ENCODE measurements at regions not wholly inside any gene's neighbourhood (a gene's known extent, or its start where the extent isn't known, plus 50 kb on each side); places are given as distances from the start of the nearest gene placed in this dataset.

DNA sequence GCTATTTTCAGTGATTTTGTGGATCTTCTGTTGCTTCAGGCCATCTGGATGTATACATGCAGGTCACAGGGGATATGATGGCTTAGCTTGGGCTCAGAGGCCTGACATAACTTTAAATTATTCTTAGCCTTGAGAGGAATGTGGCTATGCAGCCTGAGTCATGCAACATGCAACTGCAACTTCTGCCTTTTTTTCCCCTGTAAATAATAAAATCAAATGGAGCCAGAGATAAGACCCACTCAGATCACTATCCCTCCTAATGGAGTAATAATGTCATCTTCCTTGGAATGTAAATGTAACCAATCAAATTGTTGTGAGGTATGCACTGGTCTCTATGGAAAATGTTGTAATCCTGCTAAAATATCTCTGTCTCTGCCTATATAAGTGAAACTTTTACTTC lies 54.9 kb downstream of the MAGEB17 start:
- Histone ChIP-seq H3K4me1 (replicated peaks in 1 of 2) (no peaks in the 10 kb centered on the region), H3K4me3 (no peak overlapping the region), H3K27ac (no peak overlapping the region)
- ATAC-seq (replicated peaks in 6 of 8): peak in 2 of 8 experiments; percentile 34 to 62
- in situ Hi-C loops (cut with MboI; ENCODE audit: low pct_unique_long_range_greater_than_20kb in 2 of 9, low sequenced_read_pairs in 9 of 9, unreplicated experiment in 9 of 9): no loop called here

DNA sequence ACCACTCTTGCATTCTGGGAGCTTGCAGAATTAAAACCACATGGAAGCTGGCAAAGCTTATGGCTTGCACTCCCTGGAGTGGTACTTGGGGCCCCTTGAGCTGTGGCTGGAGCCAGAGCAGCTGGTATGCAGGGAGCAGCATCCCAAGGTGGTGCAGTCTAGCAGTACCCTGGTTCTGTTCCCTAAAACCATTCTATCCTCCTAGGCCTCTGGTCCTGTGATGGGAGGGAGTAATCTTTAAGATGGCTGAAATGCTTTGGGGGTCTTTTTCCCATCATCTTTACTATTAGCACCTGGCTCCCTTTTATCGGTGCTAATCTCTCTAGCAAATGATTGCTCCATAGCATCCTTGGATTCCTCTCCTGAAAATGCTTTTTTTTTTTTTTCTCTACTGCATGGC lies 56.1 kb downstream of the MAGEB17 start:
- Histone ChIP-seq H3K4me1 (replicated peaks in 1 of 2) (no peaks in the 10 kb centered on the region), H3K4me3 (no peak overlapping the region), H3K27ac (no peak overlapping the region)
- WGBS, 10 experiments: 75 to 100% (median 84%) methylated on average over 1 of the region's 1 CpG; no CpG with 5 or more reads in 6 of the 10 experiments
- no peak for ATAC-seq (replicated peaks in 6 of 8)
- in situ Hi-C loops (cut with MboI; ENCODE audit: low pct_unique_long_range_greater_than_20kb in 2 of 9, low sequenced_read_pairs in 9 of 9, unreplicated experiment in 9 of 9): no loop called here

DNA sequence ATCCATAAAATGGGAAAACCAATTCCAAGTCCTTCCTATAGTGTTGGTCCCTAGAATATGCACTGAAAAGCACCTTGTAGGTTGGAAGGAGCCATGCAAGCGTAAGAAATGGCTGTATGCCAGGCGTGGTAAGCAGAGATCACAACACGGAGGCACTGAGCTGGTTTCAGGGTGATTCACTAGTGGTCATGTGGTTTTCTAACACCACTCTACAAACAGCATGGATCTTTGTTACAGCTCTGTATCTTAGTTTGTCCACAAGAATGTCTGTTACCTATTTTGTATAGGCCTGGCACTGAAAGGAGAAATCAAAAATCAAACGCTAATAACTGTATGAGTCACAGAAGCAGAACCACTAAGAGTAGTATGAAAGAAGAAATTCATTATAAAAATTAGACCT lies 71.9 kb downstream of the MAGEB17 start:
- Histone ChIP-seq H3K27ac (no peak overlapping the region), H3K4me1 (replicated peaks in 1 of 2) (no peaks in the 10 kb centered on the region), H3K4me3 (no peak overlapping the region)
- ATAC-seq (replicated peaks in 6 of 8): peak in 2 of 8 experiments; percentile 21 to 41
- in situ Hi-C loops (cut with MboI; ENCODE audit: low pct_unique_long_range_greater_than_20kb in 2 of 9, low sequenced_read_pairs in 9 of 9, unreplicated experiment in 9 of 9): no loop called here
- 57 to 100% (median 89%) methylated on average over 1 to 4 of the region's 4 CpGs; no CpG with 5 or more reads in 7 of the 10 experiments for WGBS, 10 experiments

DNA sequence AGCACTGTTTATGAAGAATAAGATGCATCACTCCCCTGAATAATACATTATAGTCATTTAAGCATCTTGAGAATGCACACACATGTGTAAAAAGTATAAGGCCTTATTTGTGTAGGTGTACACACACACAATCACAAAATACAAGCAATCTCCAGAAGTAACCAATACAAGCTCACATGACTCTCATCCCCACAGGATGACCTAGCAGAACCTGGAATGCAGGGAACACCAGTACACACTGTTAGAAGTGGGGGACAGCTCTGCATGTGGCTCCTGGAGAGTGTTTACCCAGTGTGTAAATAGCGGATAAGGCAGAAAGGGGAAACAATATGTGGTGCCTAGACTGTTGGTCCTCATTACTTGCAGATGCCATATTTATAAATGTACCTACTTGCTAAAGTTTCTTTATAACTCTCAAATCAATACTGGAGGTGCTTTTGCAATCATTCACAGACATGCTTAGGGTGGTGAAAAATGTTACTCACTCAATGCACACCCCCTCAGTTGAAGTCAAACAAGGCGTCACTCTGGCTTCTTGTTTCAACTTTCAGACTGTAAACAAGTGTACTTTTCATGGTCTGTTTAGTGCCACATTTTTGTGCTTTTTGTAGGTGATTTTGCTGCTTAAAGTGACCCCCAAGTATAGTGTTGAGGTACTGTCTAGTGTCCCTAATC lies 73.1 kb downstream of the MAGEB17 start:
- in situ Hi-C loops (cut with MboI; ENCODE audit: low pct_unique_long_range_greater_than_20kb in 2 of 9, low sequenced_read_pairs in 9 of 9, unreplicated experiment in 9 of 9): no loop called here
- Histone ChIP-seq H3K27ac (no peak overlapping the region), H3K4me1 (replicated peaks in 1 of 2) (no peaks in the 10 kb centered on the region), H3K4me3 (no peak overlapping the region)
- peak in 2 of 8 experiments; percentile 21 to 48 for ATAC-seq (replicated peaks in 6 of 8)
- 40 to 100% methylated on average over 1 to 2 of the region's 2 CpGs; no CpG with 5 or more reads in 8 of the 10 experiments for WGBS, 10 experiments

DNA sequence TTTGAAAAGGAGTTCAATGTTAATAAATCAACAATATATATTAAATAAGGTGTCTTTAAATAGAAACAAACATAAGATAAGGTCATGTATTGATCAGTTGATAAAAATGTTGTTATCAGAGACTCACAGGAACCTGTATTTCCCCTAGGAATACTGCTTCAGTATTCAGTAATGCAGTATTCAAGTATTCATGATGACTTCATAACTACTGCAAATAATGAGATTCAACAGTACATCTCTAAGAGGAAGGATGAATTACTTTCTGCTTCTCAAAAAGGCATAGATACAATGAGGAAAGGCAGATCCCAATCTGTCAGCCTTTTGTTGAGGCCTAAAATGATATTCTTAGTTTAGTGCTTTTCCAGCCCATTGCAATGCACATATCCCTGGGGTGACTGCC lies 73.7 kb downstream of the MAGEB17 start:
- no peak overlapping the region for H3K4me3 ChIP-seq
- H3K4me1 ChIP-seq (replicated peaks in 1 of 2): no peaks in the 10 kb centered on the region
- H3K27ac ChIP-seq: no peak overlapping the region
- ATAC-seq (replicated peaks in 6 of 8): peak in 3 of 8 experiments; percentile 42 to 65 (median 57)
- in situ Hi-C loops (cut with MboI; ENCODE audit: low pct_unique_long_range_greater_than_20kb in 2 of 9, low sequenced_read_pairs in 9 of 9, unreplicated experiment in 9 of 9): no loop called here

DNA sequence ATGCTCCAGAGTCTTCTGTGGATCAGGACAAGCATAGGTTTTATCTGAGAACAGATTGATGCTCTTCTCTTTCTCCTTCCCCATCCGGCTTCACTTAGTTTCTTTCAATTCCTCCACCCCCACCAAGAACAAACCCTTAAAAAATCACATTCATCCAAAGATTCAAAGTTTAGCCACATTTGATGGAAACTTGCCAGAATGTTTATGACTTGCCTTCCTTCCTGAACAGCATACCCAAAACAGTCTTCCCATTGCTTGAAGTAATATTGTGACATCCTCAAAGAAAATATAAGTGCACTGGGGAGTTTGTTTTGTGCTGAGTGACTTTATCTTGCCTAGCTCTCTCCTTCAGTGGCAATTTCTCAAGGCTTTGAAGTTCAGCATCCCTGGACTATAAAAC lies 83.0 kb downstream of the MAGEB17 start:
- H3K27ac ChIP-seq: no peak overlapping the region
- WGBS, 10 experiments: 0 to 100% methylated on average over 1 of the region's 1 CpG; no CpG with 5 or more reads in 8 of the 10 experiments
- H3K4me3 ChIP-seq: no peak overlapping the region
- in situ Hi-C loops (cut with MboI; ENCODE audit: low pct_unique_long_range_greater_than_20kb in 2 of 9, low sequenced_read_pairs in 9 of 9, unreplicated experiment in 9 of 9): no loop called here
- ATAC-seq (replicated peaks in 6 of 8): no peak
- no peaks in the 10 kb centered on the region for H3K4me1 ChIP-seq (replicated peaks in 1 of 2)

DNA sequence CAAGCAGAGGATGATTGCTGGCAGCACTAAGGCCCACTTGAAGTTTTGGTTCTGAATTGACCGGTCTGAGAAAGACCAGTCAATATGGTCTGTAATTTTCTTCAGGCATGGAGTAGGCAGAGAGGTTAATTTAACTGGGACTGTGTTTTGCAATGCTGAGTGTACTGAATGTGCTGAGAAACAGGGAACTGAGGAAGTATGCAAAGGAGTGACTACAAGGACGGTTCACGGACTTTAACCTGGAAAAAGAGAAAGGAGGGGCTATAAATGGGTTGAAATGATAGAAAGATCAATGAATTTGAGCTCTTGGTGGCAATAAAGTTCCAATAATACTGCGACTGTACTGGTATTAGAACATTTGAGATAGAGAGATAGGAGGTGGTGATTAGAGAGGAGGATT lies 84.5 kb downstream of the MAGEB17 start:
- in situ Hi-C loops (cut with MboI; ENCODE audit: low pct_unique_long_range_greater_than_20kb in 2 of 9, low sequenced_read_pairs in 9 of 9, unreplicated experiment in 9 of 9): no loop called here
- Histone ChIP-seq H3K4me3 (no peak overlapping the region), H3K27ac (no peak overlapping the region), H3K4me1 (replicated peaks in 1 of 2) (no peaks in the 10 kb centered on the region)
- WGBS, 10 experiments: 0 to 90% (median 80%) methylated on average over 1 to 4 of the region's 4 CpGs; no CpG with 5 or more reads in 4 of the 10 experiments
- no peak for ATAC-seq (replicated peaks in 6 of 8)

DNA sequence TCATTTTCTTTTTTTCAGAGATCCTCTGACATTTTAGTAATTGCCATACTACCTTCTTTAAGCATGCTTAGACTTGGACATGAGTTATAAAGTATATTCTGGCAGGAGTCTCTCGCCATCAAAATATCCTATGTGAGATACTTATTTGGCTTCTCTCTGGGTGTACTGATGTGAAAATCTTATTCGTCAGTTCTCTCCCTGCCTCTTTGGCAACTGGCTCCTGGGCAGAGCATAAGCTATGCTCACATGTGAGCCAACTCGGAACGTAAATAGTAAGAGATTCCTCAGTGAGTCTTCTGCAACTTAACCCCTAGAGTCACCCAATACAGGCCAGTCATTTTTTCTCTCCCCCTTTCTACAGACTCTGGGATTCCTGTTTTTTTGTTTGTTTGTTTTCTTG lies 91.6 kb downstream of the MAGEB17 start:
- Histone ChIP-seq H3K27ac (no peak overlapping the region), H3K4me1 (replicated peaks in 1 of 2) (no peaks in the 10 kb centered on the region), H3K4me3 (no peak overlapping the region)
- 67 to 100% (median 69%) methylated on average over 1 to 4 of the region's 4 CpGs; no CpG with 5 or more reads in 7 of the 10 experiments for WGBS, 10 experiments
- ATAC-seq (replicated peaks in 6 of 8): peak in 1 of 8 experiments; percentile 36
- in situ Hi-C loops (cut with MboI; ENCODE audit: low pct_unique_long_range_greater_than_20kb in 2 of 9, low sequenced_read_pairs in 9 of 9, unreplicated experiment in 9 of 9): no loop called here

DNA sequence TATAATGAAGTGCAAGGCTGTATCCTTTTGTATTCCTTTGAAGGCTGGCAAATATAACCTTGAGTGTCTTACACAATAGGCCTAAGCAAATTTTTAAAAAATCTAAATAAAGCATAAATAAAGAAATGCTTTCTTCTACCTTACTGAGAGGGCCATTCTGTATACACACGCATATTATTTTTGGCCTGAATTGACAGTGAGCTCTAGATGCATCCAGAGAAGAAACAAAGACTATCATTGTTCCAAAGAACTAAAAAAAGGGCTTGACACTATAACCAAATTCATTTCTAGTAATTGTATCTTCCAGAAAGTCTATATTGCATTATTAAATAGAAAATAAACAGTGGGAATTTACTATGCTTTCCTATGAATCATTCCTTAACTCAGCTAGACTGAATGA lies 100.2 kb downstream of the MAGEB17 start:
- no peak for ATAC-seq (replicated peaks in 6 of 8)
- no peak overlapping the region for H3K4me3 ChIP-seq
- H3K4me1 ChIP-seq (replicated peaks in 1 of 2): no peaks in the 10 kb centered on the region
- WGBS, 10 experiments: 75 to 100% (median 100%) methylated on average over 1 of the region's 1 CpG; no CpG with 5 or more reads in 3 of the 10 experiments
- H3K27ac ChIP-seq: no peak overlapping the region
- in situ Hi-C loops (cut with MboI; ENCODE audit: low pct_unique_long_range_greater_than_20kb in 2 of 9, low sequenced_read_pairs in 9 of 9, unreplicated experiment in 9 of 9): no loop called here

DNA sequence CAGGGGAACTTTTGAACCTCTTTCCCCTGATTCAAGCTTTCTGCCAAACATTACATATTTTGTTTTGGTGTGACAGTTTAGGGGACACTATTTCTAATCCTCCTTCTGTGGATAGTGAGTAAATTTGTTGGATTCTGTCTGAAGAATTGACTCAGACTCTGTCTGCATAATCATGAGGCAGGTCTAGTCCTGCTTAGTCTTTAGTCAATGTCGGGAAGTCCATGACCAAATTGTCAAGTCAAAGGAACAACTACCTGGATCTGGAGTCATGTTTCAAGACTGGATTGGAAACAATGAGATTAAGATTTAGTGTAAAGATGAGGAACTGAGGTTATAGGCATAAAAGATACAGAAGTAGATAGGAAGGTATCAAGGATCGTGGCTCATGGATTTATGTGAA lies 100.9 kb downstream of the MAGEB17 start:
- ATAC-seq (replicated peaks in 6 of 8): no peak
- Histone ChIP-seq H3K27ac (no peak overlapping the region), H3K4me1 (replicated peaks in 1 of 2) (no peaks in the 10 kb centered on the region), H3K4me3 (no peak overlapping the region)
- 20 to 100% (median 80%) methylated on average over 1 to 2 of the region's 2 CpGs; no CpG with 5 or more reads in 3 of the 10 experiments for WGBS, 10 experiments
- in situ Hi-C loops (cut with MboI; ENCODE audit: low pct_unique_long_range_greater_than_20kb in 2 of 9, low sequenced_read_pairs in 9 of 9, unreplicated experiment in 9 of 9): no loop called here

DNA sequence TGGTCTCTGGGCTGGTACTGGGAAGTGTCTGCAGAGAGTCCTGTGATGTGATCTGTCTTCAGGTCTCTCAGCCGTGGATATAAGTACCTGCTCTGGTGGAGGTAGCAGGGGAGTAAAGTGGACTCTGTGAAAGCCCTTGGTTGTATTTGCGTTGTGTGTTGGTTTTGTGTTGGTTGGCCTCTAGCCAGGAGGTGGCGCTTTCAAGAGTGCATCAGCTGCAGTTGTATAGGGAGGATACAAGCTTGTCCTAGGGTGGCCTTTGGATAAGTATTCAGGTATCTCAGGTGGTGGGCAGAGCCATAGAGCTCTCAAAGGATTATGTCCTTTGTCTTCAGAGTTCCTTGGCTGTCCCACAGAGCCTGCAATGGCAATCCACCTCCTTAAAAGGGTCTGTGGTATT lies 111.6 kb downstream of the MAGEB17 start:
- Histone ChIP-seq H3K27ac (no peak overlapping the region), H3K4me3 (no peak overlapping the region), H3K4me1 (replicated peaks in 1 of 2) (no peaks in the 10 kb centered on the region)
- in situ Hi-C loops (cut with MboI; ENCODE audit: low pct_unique_long_range_greater_than_20kb in 2 of 9, low sequenced_read_pairs in 9 of 9, unreplicated experiment in 9 of 9): no loop called here
- ATAC-seq (replicated peaks in 6 of 8): no peak
- WGBS, 10 experiments: 60 to 96% methylated on average over 2 of the region's 3 CpGs; no CpG with 5 or more reads in 8 of the 10 experiments

DNA sequence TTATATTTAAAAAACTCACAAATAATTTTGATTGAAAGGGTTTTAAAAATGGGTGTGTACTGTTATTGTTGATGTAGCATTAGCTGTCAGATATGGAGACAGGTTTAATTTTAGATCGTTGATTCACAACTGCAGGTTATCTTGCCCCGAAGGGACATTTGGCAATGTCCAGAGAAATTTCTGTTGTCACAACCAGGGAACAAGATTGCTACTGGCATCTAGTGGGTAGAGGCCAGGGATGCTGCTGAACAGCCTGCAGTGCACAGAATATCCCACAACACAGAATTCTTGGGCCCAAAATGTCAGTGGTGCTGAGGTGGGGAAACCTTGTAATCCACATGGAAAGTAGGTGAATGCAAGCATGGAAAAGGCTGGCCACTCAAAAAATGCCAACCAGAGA lies 114.9 kb downstream of the MAGEB17 start:
- in situ Hi-C loops (cut with MboI; ENCODE audit: low pct_unique_long_range_greater_than_20kb in 2 of 9, low sequenced_read_pairs in 9 of 9, unreplicated experiment in 9 of 9): no loop called here
- H3K4me3 ChIP-seq: no peak overlapping the region
- no peak overlapping the region for H3K27ac ChIP-seq
- ATAC-seq (replicated peaks in 6 of 8): no peak
- WGBS, 10 experiments: 60 to 100% (median 94%) methylated on average over 1 to 2 of the region's 2 CpGs; no CpG with 5 or more reads in 6 of the 10 experiments
- no peaks in the 10 kb centered on the region for H3K4me1 ChIP-seq (replicated peaks in 1 of 2)

DNA sequence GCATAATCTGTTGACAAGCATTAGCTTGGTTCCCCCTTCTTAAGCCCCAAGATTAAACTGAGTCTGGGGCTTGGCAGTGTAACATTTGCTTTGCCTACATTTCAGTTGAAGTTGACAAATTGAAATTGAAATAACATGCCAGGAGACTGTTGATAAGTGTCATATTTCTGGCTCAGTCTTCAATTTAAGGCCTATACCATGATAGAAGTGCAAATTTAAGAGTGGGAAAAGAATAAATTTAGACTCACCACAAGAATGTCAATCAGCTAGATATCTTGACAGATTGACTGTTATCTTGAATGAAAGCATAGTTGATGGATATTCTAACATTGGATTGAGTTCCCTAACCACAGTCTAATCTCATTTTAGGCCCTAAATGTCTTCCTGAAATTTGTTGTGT lies 117.6 kb downstream of the MAGEB17 start:
- no peak for ATAC-seq (replicated peaks in 6 of 8)
- in situ Hi-C loops (cut with MboI; ENCODE audit: low pct_unique_long_range_greater_than_20kb in 2 of 9, low sequenced_read_pairs in 9 of 9, unreplicated experiment in 9 of 9): no loop called here
- Histone ChIP-seq H3K4me1 (replicated peaks in 1 of 2) (no peaks in the 10 kb centered on the region), H3K4me3 (no peak overlapping the region), H3K27ac (no peak overlapping the region)

DNA sequence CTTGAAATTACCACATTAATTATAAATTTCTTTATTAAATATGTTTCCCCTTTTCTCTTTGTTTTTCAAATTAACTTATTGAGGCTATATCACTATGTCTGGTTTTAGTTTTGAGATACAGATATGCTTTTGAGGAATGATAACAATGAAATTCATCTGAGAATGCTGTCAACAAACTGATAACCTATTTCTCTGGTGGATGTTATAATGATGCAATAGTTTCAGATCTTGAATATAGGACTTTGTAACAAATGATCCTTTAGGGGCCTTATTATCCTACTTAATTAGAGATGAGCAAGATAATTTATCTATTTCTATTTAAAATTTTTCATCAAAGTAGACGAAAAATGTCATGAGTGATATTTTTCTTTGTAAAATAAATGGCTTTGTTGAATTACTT lies 123.7 kb downstream of the MAGEB17 start:
- in situ Hi-C loops (cut with MboI; ENCODE audit: low pct_unique_long_range_greater_than_20kb in 2 of 9, low sequenced_read_pairs in 9 of 9, unreplicated experiment in 9 of 9): no loop called here
- ATAC-seq (replicated peaks in 6 of 8): no peak
- peaks cover 0 to 8% of the 10 kb centered on the region in 2 donors for H3K4me1 ChIP-seq (replicated peaks in 1 of 2)
- no peak overlapping the region for H3K4me3 ChIP-seq
- WGBS, 10 experiments: 69 to 100% (median 100%) methylated on average over 1 of the region's 1 CpG; no CpG with 5 or more reads in 5 of the 10 experiments
- H3K27ac ChIP-seq: no peak overlapping the region
